ENCODE measurements at regions not wholly inside any gene's neighbourhood (a gene's known extent, or its start where the extent isn't known, plus 50 kb on each side); places are given as distances from the start of the nearest gene placed in this dataset.

DNA sequence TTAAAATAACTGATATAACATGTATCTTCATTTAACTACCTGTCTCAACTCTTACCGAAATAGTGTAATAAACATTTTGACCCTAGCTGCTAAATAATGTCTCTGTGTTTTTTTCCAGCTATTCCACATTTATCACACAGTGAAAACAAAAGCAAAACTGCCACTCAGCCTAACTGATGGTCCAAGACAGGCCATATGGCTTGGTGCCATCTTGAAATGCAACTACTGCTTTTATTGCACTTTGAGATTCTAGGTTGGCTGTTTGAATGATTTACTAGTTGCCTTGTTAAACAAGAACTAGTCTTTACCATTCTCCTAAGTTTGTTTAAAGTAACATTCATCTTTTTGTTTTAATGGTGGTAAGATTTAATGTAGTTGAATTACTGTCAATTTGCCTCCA, 739.8 kb downstream of the TFAP2A start:
- TF ChIP-seq, protein P1, sequence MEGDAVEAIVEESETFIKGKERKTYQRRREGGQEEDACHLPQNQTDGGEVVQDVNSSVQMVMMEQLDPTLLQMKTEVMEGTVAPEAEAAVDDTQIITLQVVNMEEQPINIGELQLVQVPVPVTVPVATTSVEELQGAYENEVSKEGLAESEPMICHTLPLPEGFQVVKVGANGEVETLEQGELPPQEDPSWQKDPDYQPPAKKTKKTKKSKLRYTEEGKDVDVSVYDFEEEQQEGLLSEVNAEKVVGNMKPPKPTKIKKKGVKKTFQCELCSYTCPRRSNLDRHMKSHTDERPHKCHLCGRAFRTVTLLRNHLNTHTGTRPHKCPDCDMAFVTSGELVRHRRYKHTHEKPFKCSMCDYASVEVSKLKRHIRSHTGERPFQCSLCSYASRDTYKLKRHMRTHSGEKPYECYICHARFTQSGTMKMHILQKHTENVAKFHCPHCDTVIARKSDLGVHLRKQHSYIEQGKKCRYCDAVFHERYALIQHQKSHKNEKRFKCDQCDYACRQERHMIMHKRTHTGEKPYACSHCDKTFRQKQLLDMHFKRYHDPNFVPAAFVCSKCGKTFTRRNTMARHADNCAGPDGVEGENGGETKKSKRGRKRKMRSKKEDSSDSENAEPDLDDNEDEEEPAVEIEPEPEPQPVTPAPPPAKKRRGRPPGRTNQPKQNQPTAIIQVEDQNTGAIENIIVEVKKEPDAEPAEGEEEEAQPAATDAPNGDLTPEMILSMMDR (IDR thresholded peaks at IDR 0.05; ENCODE audit: insufficient read depth, low read depth, low read length), result no peak
- TF ChIP-seq EZH2 (IDR thresholded peaks at IDR 0.05; ENCODE audit: insufficient read depth, low read length), result no peak
